CD4-positive, alpha-beta T cell (primary cell): ENCODE measurements at regions not wholly inside any gene's neighbourhood (a gene's known extent, or its start where the extent isn't known, plus 50 kb on each side); places are given as distances from the start of the nearest gene placed in this dataset.

Source experiments
- ATAC-seq: fragments of 200-7000 bp; cut with Tn5 transposase; one replicate; pipeline ENCODE4 v1.10.0; 2022; ENCODE audit warnings: mild to moderate bottlenecking; ENCODE audit not compliant: poor library complexity
- CTCF ChIA-PET: fragments of 350-600 bp; sonication (Branson Sonifier 250); formaldehyde crosslinking; loops from one replicate; lab custom pipeline; 2021; ENCODE audit warnings: antibody characterized with exemption, inconsistent platforms; lab: Charles Lee
- POLR2A ChIA-PET: fragments of 350-600 bp; sonication (Branson Sonifier 250); formaldehyde crosslinking; loops from one replicate; lab custom pipeline; 2021; ENCODE audit warnings: antibody characterized with exemption, inconsistent platforms; lab: Charles Lee
- DNase-seq, 14 experiments: peaks; one replicate each; pipeline ENCODE4 v3.0.0-alpha.2; 2013 to 2020; ENCODE audit warnings: mixed read lengths in 2 of 14
- H3K27ac ChIP-seq, 2 donors: one replicate each; pipeline versions ENCODE4 v1.5.1 to v1.7.0; 2013; ENCODE audit warnings: low read length in 2 of 2, low read depth in 1 of 2, mild to moderate bottlenecking in 1 of 2
- H3K27me3 ChIP-seq, 2 experiments: 1 replicate in 1 of 2; 2 replicates in 1 of 2; pipeline versions ENCODE4 v1.6.1 to v1.7.0; 2013; ENCODE audit warnings: low read length in 2 of 2, control low read depth in 1 of 2, mild to moderate bottlenecking in 1 of 2, moderate library complexity in 1 of 2; ENCODE audit not compliant: insufficient read depth in 2 of 2, control insufficient read depth in 1 of 2
- H3K36me3 ChIP-seq: one replicate; pipeline ENCODE4 v1.6.1; 2013; ENCODE audit warnings: low read length, control low read depth; ENCODE audit not compliant: insufficient read depth
- H3K4me1 ChIP-seq: one replicate; pipeline ENCODE4 v1.6.1; 2013; ENCODE audit warnings: low read length, control low read depth; ENCODE audit not compliant: insufficient read depth
- H3K4me3 ChIP-seq: one replicate; pipeline ENCODE4 v1.5.1; 2013; ENCODE audit warnings: mild to moderate bottlenecking, low read length, moderate library complexity
- H3K9me3 ChIP-seq, 2 experiments: 1 replicate in 1 of 2; 2 replicates in 1 of 2; pipeline versions ENCODE4 v1.6.1 to v1.7.0; 2013; ENCODE audit warnings: low read length in 2 of 2, mild to moderate bottlenecking in 2 of 2, control low read depth in 1 of 2, moderate library complexity in 1 of 2; ENCODE audit not compliant: control insufficient read depth in 1 of 2, insufficient read depth in 1 of 2
- H3K27ac Mint-ChIP-seq: one replicate; pipeline ENCODE4 v1.8.0; 2020; ENCODE audit warnings: mixed read lengths
- H3K27me3 Mint-ChIP-seq: one replicate; pipeline ENCODE4 v1.8.0; 2021; ENCODE audit warnings: mixed read lengths
- H3K36me3 Mint-ChIP-seq: one replicate; pipeline ENCODE4 v1.8.0; 2021; ENCODE audit warnings: low read depth, mixed read lengths
- H3K4me1 Mint-ChIP-seq: one replicate; pipeline ENCODE4 v1.8.0; 2021; ENCODE audit warnings: low read depth, mixed read lengths
- H3K4me3 Mint-ChIP-seq: one replicate; pipeline ENCODE4 v1.8.0; 2020; ENCODE audit warnings: mild to moderate bottlenecking, mixed read lengths
- H3K9me3 Mint-ChIP-seq: one replicate; pipeline ENCODE4 v1.8.0; 2020; ENCODE audit warnings: mixed read lengths
- CTCF ChIP-seq: fragments of 200-600 bp; IDR thresholded peaks from one replicate; pipeline ENCODE4 v1.8.0; 2022; ENCODE audit warnings: antibody characterized with exemption, mild to moderate bottlenecking
- intact Hi-C, 2 experiments: fragments of 100-400 bp; cut with DNase I in 1 of 2; cut with micrococcal nuclease in 1 of 2; formaldehyde crosslinking; loops; one replicate each; pipeline versions ENCODE4 v1.15.1 to v1.9.0; 2023 to 2025; cut with DNase I, micrococcal nuclease

DNA sequence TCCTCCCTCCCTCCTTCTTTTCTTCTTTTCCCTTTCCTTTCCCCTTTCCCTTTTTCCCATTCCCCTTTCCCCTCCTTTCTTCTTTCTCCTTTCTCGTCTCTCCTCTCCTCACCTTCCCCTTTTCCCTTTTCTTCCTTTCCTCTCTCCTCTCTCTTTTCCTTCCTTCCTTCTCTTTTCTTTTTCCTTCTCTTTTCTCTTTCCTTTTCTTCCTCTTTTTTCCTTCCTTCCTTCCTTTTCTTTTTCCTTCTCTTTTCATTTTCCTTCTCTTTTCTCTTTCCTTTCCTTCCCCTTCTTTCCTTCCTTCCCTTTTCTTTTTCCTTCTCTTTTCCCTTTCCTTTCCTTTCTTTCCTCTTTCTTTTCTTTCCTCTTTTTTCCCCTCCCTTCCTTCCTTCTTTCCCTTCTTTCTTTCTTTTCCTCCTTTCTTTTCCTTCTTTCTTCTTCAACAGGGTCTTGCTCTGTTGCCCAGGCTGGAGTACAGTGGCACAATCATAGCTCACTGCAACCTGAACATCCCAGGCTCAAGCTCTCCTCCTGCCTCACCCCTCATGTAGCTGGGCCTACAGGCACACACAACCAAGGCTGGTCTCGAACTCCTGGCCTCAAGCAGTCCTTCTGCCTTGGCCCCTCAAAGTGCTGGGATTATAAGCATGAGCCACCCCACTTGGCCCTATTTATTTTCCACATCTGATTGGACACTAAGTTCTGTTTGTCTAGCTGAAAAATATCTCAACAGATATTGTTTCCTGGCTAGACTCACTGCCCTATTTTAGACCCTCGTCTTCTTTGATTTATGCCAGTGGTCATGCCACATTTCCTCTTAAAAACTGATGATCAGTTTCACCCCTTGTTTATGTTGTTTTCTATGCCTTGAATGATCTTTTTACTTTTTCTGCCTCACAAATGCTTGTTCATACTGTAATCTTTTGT is 57.1 kb upstream of the MACF1 start:
- intact Hi-C loops: no loop called here
- no peaks in the 10 kb centered on the region for H3K9me3 ChIP-seq
- H3K36me3 Mint-ChIP-seq: no peaks in the 10 kb centered on the region
- H3K4me3 ChIP-seq: no peak overlapping the region
- DNase-seq: no peak
- H3K27me3 ChIP-seq: no peaks in the 10 kb centered on the region
- H3K27me3 Mint-ChIP-seq: peaks cover 4% of the 10 kb centered on the region
- no peaks in the 10 kb centered on the region for H3K36me3 ChIP-seq
- ChIA-PET POLR2A (no interaction called here), CTCF (no interaction called here)
- no peak for TF ChIP-seq CTCF
- no peak overlapping the region for H3K27ac Mint-ChIP-seq
- no peak for ATAC-seq
- no peak overlapping the region for H3K27ac ChIP-seq
- H3K4me3 Mint-ChIP-seq: no peak overlapping the region
- H3K4me1 ChIP-seq: no peaks in the 10 kb centered on the region
- no peaks in the 10 kb centered on the region for H3K4me1 Mint-ChIP-seq
- no peaks in the 10 kb centered on the region for H3K9me3 Mint-ChIP-seq

- no peaks in the 10 kb centered on the region for H3K4me1 ChIP-seq
- no peak overlapping the region for H3K4me3 Mint-ChIP-seq
- no peaks in the 10 kb centered on the region for H3K9me3 ChIP-seq
- peaks cover 4% of the 10 kb centered on the region for H3K27me3 Mint-ChIP-seq
- ChIA-PET POLR2A (no interaction called here), CTCF (no interaction called here)
- no peaks in the 10 kb centered on the region for H3K36me3 Mint-ChIP-seq
- no peak overlapping the region for H3K4me3 ChIP-seq
- no peak for DNase-seq
- H3K27ac Mint-ChIP-seq: no peak overlapping the region
- H3K27me3 ChIP-seq: no peaks in the 10 kb centered on the region
- ATAC-seq: no peak
- no peaks in the 10 kb centered on the region for H3K4me1 Mint-ChIP-seq
- H3K9me3 Mint-ChIP-seq: no peaks in the 10 kb centered on the region
- H3K36me3 ChIP-seq: no peaks in the 10 kb centered on the region
- H3K27ac ChIP-seq: no peak overlapping the region
- no peak for TF ChIP-seq CTCF
- intact Hi-C loops: no loop called here
These were observed 55.6 kb upstream of the MACF1 start for GRCh38 chr1:39148942-39149341.

- CTCF ChIA-PET: no interaction called here
- no peaks in the 10 kb centered on the region for H3K36me3 Mint-ChIP-seq
- ATAC-seq (no peak), DNase-seq (no peak)
- no peaks in the 10 kb centered on the region for H3K4me1 Mint-ChIP-seq
- intact Hi-C loops: no loop called here
- no peak for TF ChIP-seq CTCF
- H3K27ac Mint-ChIP-seq: no peak overlapping the region
- Histone ChIP-seq H3K36me3 (no peaks in the 10 kb centered on the region), H3K9me3 (no peaks in the 10 kb centered on the region), H3K4me3 (no peak overlapping the region), H3K4me1 (no peaks in the 10 kb centered on the region), H3K27ac (no peak overlapping the region), H3K27me3 (no peaks in the 10 kb centered on the region)
- peaks cover 4% of the 10 kb centered on the region for H3K27me3 Mint-ChIP-seq
- no peak overlapping the region for H3K4me3 Mint-ChIP-seq
- POLR2A ChIA-PET: no interaction called here
- no peaks in the 10 kb centered on the region for H3K9me3 Mint-ChIP-seq
These were observed 55.0 kb upstream of the MACF1 start for GRCh38 chr1:39149509-39149908.
